ENCODE measurements at regions not wholly inside any gene's neighbourhood (a gene's known extent, or its start where the extent isn't known, plus 50 kb on each side); places are given as distances from the start of the nearest gene placed in this dataset.

DNA sequence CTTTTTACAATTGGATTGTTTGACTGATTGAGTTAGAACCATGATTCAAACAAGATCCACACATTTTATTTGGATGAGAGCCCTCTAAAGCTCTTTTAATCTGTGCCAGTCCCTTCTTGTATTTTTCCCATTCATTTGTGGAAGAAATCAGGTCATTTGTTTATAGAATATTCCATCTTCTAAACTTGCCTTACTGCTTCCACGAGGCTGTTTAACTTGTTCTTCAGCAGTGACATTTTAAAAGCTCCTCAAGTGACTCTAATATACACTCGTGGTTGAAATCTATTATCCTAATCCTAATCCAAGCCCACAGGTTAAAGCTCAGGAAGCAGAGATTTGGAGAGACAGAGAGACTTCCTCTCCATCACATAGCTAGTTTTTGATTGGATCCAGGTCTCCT is 155.4 kb upstream of the SVIL start:
- TF ChIP-seq, protein P1, sequence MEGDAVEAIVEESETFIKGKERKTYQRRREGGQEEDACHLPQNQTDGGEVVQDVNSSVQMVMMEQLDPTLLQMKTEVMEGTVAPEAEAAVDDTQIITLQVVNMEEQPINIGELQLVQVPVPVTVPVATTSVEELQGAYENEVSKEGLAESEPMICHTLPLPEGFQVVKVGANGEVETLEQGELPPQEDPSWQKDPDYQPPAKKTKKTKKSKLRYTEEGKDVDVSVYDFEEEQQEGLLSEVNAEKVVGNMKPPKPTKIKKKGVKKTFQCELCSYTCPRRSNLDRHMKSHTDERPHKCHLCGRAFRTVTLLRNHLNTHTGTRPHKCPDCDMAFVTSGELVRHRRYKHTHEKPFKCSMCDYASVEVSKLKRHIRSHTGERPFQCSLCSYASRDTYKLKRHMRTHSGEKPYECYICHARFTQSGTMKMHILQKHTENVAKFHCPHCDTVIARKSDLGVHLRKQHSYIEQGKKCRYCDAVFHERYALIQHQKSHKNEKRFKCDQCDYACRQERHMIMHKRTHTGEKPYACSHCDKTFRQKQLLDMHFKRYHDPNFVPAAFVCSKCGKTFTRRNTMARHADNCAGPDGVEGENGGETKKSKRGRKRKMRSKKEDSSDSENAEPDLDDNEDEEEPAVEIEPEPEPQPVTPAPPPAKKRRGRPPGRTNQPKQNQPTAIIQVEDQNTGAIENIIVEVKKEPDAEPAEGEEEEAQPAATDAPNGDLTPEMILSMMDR (IDR thresholded peaks at IDR 0.05; ENCODE audit: borderline replicate concordance, extremely low read depth, insufficient read depth): no peak

DNA sequence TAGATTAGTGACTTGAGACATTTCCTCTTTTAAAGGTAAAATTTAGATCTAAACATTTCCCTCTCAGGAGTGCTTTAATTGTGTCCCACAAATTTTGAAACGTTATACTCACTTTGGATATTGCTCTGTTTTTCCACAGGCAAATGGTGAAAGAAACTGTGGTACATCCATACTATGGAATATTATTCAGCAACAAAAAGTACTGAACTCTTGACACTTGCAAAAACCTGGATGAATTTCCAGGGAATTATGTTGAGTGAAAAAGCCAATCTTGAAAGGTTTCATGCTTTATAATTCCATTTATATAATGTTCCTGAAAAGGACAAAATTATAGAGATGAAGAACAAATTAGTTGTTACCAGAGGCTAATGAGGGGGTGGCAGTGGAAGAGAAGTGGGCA is 153.3 kb upstream of the SVIL start:
- no peak for DNase-seq
- H3K27ac ChIP-seq (ENCODE audit: low read depth in 2 of 2, low read length in 2 of 2): no peak overlapping the region
- H3K27me3 ChIP-seq (ENCODE audit: control insufficient read depth, insufficient read depth, low read length): no peaks in the 10 kb centered on the region
- FAIRE-seq: no peak
- intact Hi-C loops (cut with DNase I): no loop called here
- no peaks in the 10 kb centered on the region for H3K36me3 ChIP-seq (ENCODE audit: control insufficient read depth in 2 of 3, insufficient read depth in 3 of 3, low read length in 3 of 3)
- TF ChIP-seq, protein P1 (IDR thresholded peaks at IDR 0.05; ENCODE audit: borderline replicate concordance, extremely low read depth, insufficient read depth): no peak
- H3K4me3 ChIP-seq (ENCODE audit: low read length in 3 of 3): no peak overlapping the region
- peaks cover 0 to 8% (median 0%) of the 10 kb centered on the region in 3 donors for H3K9me3 ChIP-seq (ENCODE audit: control insufficient read depth in 2 of 3, insufficient read depth in 1 of 3, low read length in 3 of 3)
- H3K9ac ChIP-seq (ENCODE audit: low read length in 3 of 3): no peak overlapping the region
- H3K4me1 ChIP-seq (ENCODE audit: control insufficient read depth in 2 of 3, insufficient read depth in 2 of 3, low read depth in 1 of 3, low read length in 3 of 3): peaks cover 0 to 3% (median 0%) of the 10 kb centered on the region in 3 donors

More for the DNA sequence above, 155.4 kb upstream of the SVIL start:
- H3K4me3 ChIP-seq (ENCODE audit: low read length in 3 of 3): no peak overlapping the region
- no peak for FAIRE-seq
- peaks cover 0 to 8% (median 0%) of the 10 kb centered on the region in 3 donors for H3K9me3 ChIP-seq (ENCODE audit: control insufficient read depth in 2 of 3, insufficient read depth in 1 of 3, low read length in 3 of 3)
- intact Hi-C loops (cut with DNase I): no loop called here
- H3K9ac ChIP-seq (ENCODE audit: low read length in 3 of 3): no peak overlapping the region
- H3K27me3 ChIP-seq (ENCODE audit: control insufficient read depth, insufficient read depth, low read length): no peaks in the 10 kb centered on the region
- no peak for DNase-seq
- H3K27ac ChIP-seq (ENCODE audit: low read depth in 2 of 2, low read length in 2 of 2): no peak overlapping the region
- no peaks in the 10 kb centered on the region for H3K4me1 ChIP-seq (ENCODE audit: control insufficient read depth in 2 of 3, insufficient read depth in 2 of 3, low read depth in 1 of 3, low read length in 3 of 3)
- no peaks in the 10 kb centered on the region for H3K36me3 ChIP-seq (ENCODE audit: control insufficient read depth in 2 of 3, insufficient read depth in 3 of 3, low read length in 3 of 3)

DNA sequence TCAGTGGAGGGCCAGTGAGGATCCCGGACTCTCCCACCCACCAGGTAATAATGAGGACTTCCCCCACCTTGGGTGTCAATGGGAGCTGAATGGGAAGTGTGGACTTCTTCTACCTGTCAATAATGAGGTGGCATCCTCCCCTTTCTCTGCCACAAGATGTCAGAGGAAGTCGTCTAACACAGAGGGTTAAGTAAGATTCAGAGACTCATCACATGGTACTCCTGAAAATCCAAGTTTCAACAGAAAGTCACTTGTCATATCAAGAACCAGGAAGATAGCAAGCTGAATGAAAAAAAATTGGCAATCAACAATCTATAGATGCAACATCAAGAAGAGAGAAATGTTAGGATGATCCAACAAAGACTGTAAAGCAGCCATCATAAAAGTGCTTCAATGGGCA is 150.9 kb upstream of the SVIL start:
- Histone ChIP-seq H3K9me3 (ENCODE audit: control insufficient read depth in 2 of 3, insufficient read depth in 1 of 3, low read length in 3 of 3) (peaks cover 0 to 8% (median 0%) of the 10 kb centered on the region in 3 donors), H3K4me3 (ENCODE audit: low read length in 3 of 3) (no peak overlapping the region), H3K36me3 (ENCODE audit: control insufficient read depth in 2 of 3, insufficient read depth in 3 of 3, low read length in 3 of 3) (no peaks in the 10 kb centered on the region), H3K27me3 (ENCODE audit: control insufficient read depth, insufficient read depth, low read length) (no peaks in the 10 kb centered on the region), H3K27ac (ENCODE audit: low read depth in 2 of 2, low read length in 2 of 2) (no peak overlapping the region), H3K9ac (ENCODE audit: low read length in 3 of 3) (no peak overlapping the region), H3K4me1 (ENCODE audit: control insufficient read depth in 2 of 3, insufficient read depth in 2 of 3, low read depth in 1 of 3, low read length in 3 of 3) (peaks cover 0 to 3% (median 0%) of the 10 kb centered on the region in 3 donors)
- TF ChIP-seq, protein P1 (IDR thresholded peaks at IDR 0.05; ENCODE audit: borderline replicate concordance, extremely low read depth, insufficient read depth): no peak
- no peak for DNase-seq
- intact Hi-C loops (cut with DNase I): no loop called here
- no peak for FAIRE-seq

Measured in kidney (tissue), 13 donors.